ENCODE measurements at regions not wholly inside any gene's neighbourhood (a gene's known extent, or its start where the extent isn't known, plus 50 kb on each side); places are given as distances from the start of the nearest gene placed in this dataset.

DNA sequence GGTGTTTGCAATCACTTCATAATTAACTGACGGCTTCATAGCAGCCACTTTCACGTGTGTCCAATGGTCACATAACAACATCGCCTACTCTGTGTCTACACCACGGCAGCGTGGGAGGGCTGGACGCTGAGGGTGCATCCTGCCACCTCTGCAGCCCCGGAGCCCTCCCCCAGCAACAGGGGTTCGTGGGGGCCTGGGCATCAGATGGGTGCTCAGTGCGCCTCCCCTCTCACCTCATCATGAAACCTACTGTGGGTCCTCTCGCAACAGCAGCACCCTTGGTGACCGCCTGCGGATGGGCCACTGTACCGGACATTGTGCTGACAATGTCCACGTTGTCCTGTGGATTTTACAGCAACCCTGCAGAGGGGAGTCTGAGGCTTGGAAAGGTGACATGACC lies 193.5 kb downstream of the UQCRFS1 start:
- no peak for DNase-seq (ENCODE audit: low read depth)
- Histone ChIP-seq H3K36me3 (ENCODE audit: control insufficient read depth, insufficient read depth, low read length) (no peaks in the 10 kb centered on the region), H3K27me3 (ENCODE audit: control insufficient read depth, insufficient read depth, low read length) (peaks cover 6% of the 10 kb centered on the region), H3K4me3 (ENCODE audit: low read depth, low read length) (no peak overlapping the region)
- TF ChIP-seq, protein P1, sequence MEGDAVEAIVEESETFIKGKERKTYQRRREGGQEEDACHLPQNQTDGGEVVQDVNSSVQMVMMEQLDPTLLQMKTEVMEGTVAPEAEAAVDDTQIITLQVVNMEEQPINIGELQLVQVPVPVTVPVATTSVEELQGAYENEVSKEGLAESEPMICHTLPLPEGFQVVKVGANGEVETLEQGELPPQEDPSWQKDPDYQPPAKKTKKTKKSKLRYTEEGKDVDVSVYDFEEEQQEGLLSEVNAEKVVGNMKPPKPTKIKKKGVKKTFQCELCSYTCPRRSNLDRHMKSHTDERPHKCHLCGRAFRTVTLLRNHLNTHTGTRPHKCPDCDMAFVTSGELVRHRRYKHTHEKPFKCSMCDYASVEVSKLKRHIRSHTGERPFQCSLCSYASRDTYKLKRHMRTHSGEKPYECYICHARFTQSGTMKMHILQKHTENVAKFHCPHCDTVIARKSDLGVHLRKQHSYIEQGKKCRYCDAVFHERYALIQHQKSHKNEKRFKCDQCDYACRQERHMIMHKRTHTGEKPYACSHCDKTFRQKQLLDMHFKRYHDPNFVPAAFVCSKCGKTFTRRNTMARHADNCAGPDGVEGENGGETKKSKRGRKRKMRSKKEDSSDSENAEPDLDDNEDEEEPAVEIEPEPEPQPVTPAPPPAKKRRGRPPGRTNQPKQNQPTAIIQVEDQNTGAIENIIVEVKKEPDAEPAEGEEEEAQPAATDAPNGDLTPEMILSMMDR (IDR thresholded peaks at IDR 0.05; ENCODE audit: insufficient read depth, low read depth, low read length), result no peak
- ChIA-PET CTCF (no interaction called here), POLR2A (no interaction called here)

DNA sequence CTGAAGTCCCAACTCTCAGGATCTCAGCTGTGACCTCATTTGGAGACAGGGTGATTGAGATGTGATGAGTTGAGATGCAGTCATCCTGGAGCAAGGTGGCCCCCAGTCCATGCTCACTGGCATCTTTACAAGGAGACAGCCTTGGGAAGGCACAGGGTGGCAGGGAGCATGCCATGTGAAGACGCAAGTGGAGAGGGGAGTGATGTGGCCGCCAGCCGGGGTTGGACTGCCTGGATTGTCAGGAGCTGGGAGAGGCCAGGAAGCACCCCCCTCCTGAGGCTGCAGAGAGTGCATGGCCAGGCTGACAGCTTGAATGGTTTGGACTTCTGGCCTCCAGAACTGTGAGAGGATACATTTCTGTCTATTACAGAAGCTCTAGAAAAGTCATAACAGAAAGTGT lies 194.4 kb downstream of the UQCRFS1 start:
- ChIA-PET POLR2A (no interaction called here), CTCF (interaction anchor here (2.0 kb wide), 1 partner anchor 12 kb away, joined by 4 read pairs; no protein-coding TSS in a partner anchor)
- DNase-seq (ENCODE audit: low read depth), result no peak

DNA sequence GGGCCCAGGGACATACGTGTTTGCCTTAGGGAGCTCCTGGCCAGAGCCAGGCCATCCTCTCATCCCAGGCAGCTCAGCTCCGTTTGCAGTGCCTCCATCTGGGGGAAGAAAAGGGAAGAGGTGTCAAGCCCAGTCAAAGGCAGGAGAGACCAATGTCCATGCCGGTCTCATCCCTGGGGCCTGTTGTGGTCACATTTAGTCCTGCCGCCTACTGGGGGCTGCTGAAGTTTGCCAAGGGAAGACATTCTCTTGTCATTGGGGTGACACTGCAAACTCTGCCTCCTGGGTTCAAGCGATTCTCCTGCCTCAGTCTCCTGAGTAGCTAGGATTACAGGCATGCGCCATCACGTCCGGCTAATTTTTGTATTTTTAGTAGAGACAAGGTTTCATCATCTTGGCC lies 195.2 kb downstream of the UQCRFS1 start:
- peaks cover 6% of the 10 kb centered on the region for H3K27me3 ChIP-seq (ENCODE audit: control insufficient read depth, insufficient read depth, low read length)
- CTCF ChIA-PET, result interaction anchor here (2.0 kb wide), 1 partner anchor 11 kb away, joined by 4 read pairs; no protein-coding TSS in a partner anchor

More for the DNA sequence above, 194.4 kb downstream of the UQCRFS1 start:
- TF ChIP-seq, protein P1 (IDR thresholded peaks at IDR 0.05; ENCODE audit: insufficient read depth, low read depth, low read length), result no peak
- H3K4me3 ChIP-seq (ENCODE audit: low read depth, low read length), result no peak overlapping the region
- no peaks in the 10 kb centered on the region for H3K36me3 ChIP-seq (ENCODE audit: control insufficient read depth, insufficient read depth, low read length)
- H3K27me3 ChIP-seq (ENCODE audit: control insufficient read depth, insufficient read depth, low read length), result peaks cover 6% of the 10 kb centered on the region

GRCh38 chr19:29016926-29017760 lies 195.8 kb downstream of the UQCRFS1 start:
- Histone ChIP-seq H3K4me3 (ENCODE audit: low read depth, low read length) (no peak overlapping the region), H3K27me3 (ENCODE audit: control insufficient read depth, insufficient read depth, low read length) (peaks cover 6% of the 10 kb centered on the region), H3K36me3 (ENCODE audit: control insufficient read depth, insufficient read depth, low read length) (no peaks in the 10 kb centered on the region)
- no peak for DNase-seq (ENCODE audit: low read depth)
- TF ChIP-seq, protein P1 (IDR thresholded peaks at IDR 0.05; ENCODE audit: insufficient read depth, low read depth, low read length), result no peak
- ChIA-PET CTCF (interaction anchor here (2.0 kb wide), 1 partner anchor 10 kb away, joined by 4 read pairs; no protein-coding TSS in a partner anchor), POLR2A (no interaction called here)

More for the DNA sequence above, 195.2 kb downstream of the UQCRFS1 start:
- Histone ChIP-seq H3K4me3 (ENCODE audit: low read depth, low read length) (no peak overlapping the region), H3K36me3 (ENCODE audit: control insufficient read depth, insufficient read depth, low read length) (no peaks in the 10 kb centered on the region)
- POLR2A ChIA-PET, result no interaction called here
- TF ChIP-seq, protein P1 (IDR thresholded peaks at IDR 0.05; ENCODE audit: insufficient read depth, low read depth, low read length), result no peak
- DNase-seq (ENCODE audit: low read depth), result no peak

DNA sequence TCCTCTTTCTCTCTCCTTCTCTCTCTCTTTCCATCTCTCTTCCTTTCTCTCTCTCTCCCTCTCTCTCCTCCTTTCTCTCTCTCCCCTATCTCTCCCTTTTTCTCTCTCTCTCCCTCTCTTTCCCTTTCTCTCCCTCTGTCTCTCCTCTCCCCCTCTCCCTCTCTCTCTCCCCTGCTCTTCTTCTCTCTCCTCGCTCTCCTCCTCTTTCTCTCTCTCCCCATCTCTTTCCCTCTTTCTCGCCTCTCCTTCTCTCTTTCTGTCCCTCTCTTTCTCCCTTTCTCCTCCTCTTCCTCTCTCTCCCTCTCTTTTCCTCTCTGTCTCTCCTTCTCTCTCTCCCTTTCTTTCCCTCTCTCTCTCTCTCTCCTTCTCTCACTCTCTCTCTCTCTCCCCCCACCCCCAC lies 196.6 kb downstream of the UQCRFS1 start:
- Histone ChIP-seq H3K27me3 (ENCODE audit: control insufficient read depth, insufficient read depth, low read length) (peaks cover 6% of the 10 kb centered on the region), H3K4me3 (ENCODE audit: low read depth, low read length) (no peak overlapping the region), H3K36me3 (ENCODE audit: control insufficient read depth, insufficient read depth, low read length) (no peaks in the 10 kb centered on the region)
- no peak for DNase-seq (ENCODE audit: low read depth)
- TF ChIP-seq, protein P1 (IDR thresholded peaks at IDR 0.05; ENCODE audit: insufficient read depth, low read depth, low read length), result no peak
- ChIA-PET POLR2A (no interaction called here), CTCF (no interaction called here)

Data from BJ (cell line).